Activated T-cell treated with anti-CD3 and anti-CD28 coated beads, Interleukin-2, amount 50 U/mL, for 4 hours (primary cell): ENCODE measurements at regions not wholly inside any gene's neighbourhood (a gene's known extent, or its start where the extent isn't known, plus 50 kb on each side); places are given as distances from the start of the nearest gene placed in this dataset.

ENCODE experiments used
- ATAC-seq, 2 donors: fragments of 200-7000 bp; cut with Tn5 transposase; one replicate each; pipeline ENCODE4 v1.10.0; 2021
- DNase-seq: peaks from one replicate; pipeline ENCODE4 v3.0.0-alpha.2; 2020
- H3K27me3 Mint-ChIP-seq: one replicate; pipeline ENCODE4 v1.8.0; 2021; ENCODE audit warnings: low read depth, mixed read lengths
- H3K36me3 Mint-ChIP-seq: one replicate; pipeline ENCODE4 v1.8.0; 2022; ENCODE audit warnings: mixed read lengths; ENCODE audit not compliant: insufficient read depth
- H3K4me1 Mint-ChIP-seq: one replicate; pipeline ENCODE4 v1.8.0; 2021; ENCODE audit warnings: low read depth, mixed read lengths
- H3K4me3 Mint-ChIP-seq: one replicate; pipeline ENCODE4 v1.8.0; 2021; ENCODE audit warnings: mild to moderate bottlenecking, moderate library complexity, mixed read lengths
- H3K9me3 Mint-ChIP-seq: one replicate; pipeline ENCODE4 v1.8.0; 2021; ENCODE audit warnings: mixed read lengths

GRCh38 chrX:68896581-68896980 is 67.8 kb downstream of the EFNB1 start:
- no peaks in the 10 kb centered on the region for H3K9me3 Mint-ChIP-seq
- no peaks in the 10 kb centered on the region for H3K27me3 Mint-ChIP-seq
- DNase-seq (no peak), ATAC-seq (no peak)
- H3K36me3 Mint-ChIP-seq = no peaks in the 10 kb centered on the region
- H3K4me1 Mint-ChIP-seq = peaks cover 5% of the 10 kb centered on the region
- H3K4me3 Mint-ChIP-seq = no peak overlapping the region

- peaks cover 5% of the 10 kb centered on the region for H3K4me1 Mint-ChIP-seq
- no peak for ATAC-seq
- no peak overlapping the region for H3K4me3 Mint-ChIP-seq
- no peaks in the 10 kb centered on the region for H3K36me3 Mint-ChIP-seq
- no peaks in the 10 kb centered on the region for H3K27me3 Mint-ChIP-seq
- no peaks in the 10 kb centered on the region for H3K9me3 Mint-ChIP-seq
- no peak for DNase-seq
Observed at GRCh38 chrX:68895778-68896177, 67.0 kb downstream of the EFNB1 start.

- peaks cover 5% of the 10 kb centered on the region for H3K4me1 Mint-ChIP-seq
- no peaks in the 10 kb centered on the region for H3K9me3 Mint-ChIP-seq
- ATAC-seq (no peak), DNase-seq (no peak)
- no peaks in the 10 kb centered on the region for H3K36me3 Mint-ChIP-seq
- no peak overlapping the region for H3K4me3 Mint-ChIP-seq
- no peaks in the 10 kb centered on the region for H3K27me3 Mint-ChIP-seq
Observed at GRCh38 chrX:68895341-68895755, 66.5 kb downstream of the EFNB1 start.

- DNase-seq (no peak), ATAC-seq (peak; percentile 68 to 73)
- peaks cover 5% of the 10 kb centered on the region for H3K4me1 Mint-ChIP-seq
- no peaks in the 10 kb centered on the region for H3K9me3 Mint-ChIP-seq
- no peaks in the 10 kb centered on the region for H3K36me3 Mint-ChIP-seq
- H3K27me3 Mint-ChIP-seq = no peaks in the 10 kb centered on the region
- peak overlapping the region; percentile 56 for H3K4me3 Mint-ChIP-seq
Observed at GRCh38 chrX:68894513-68895340, 65.9 kb downstream of the EFNB1 start.

- ATAC-seq (peak in 1 of 2 donors; percentile 13), DNase-seq (no peak)
- Mint-ChIP-seq H3K4me1 (peaks cover 5% of the 10 kb centered on the region), H3K36me3 (no peaks in the 10 kb centered on the region), H3K27me3 (no peaks in the 10 kb centered on the region), H3K9me3 (no peaks in the 10 kb centered on the region), H3K4me3 (no peak overlapping the region)
Observed at GRCh38 chrX:68894142-68894512, 65.3 kb downstream of the EFNB1 start.

GRCh38 chrX:68892651-68893050 is 63.8 kb downstream of the EFNB1 start:
- Mint-ChIP-seq H3K4me1 (peaks cover 5% of the 10 kb centered on the region), H3K36me3 (no peaks in the 10 kb centered on the region), H3K9me3 (no peaks in the 10 kb centered on the region), H3K4me3 (no peak overlapping the region), H3K27me3 (no peaks in the 10 kb centered on the region)
- no peak for ATAC-seq
- no peak for DNase-seq

- ATAC-seq (no peak), DNase-seq (no peak)
- no peaks in the 10 kb centered on the region for H3K9me3 Mint-ChIP-seq
- no peak overlapping the region for H3K4me3 Mint-ChIP-seq
- H3K27me3 Mint-ChIP-seq = no peaks in the 10 kb centered on the region
- no peaks in the 10 kb centered on the region for H3K36me3 Mint-ChIP-seq
- H3K4me1 Mint-ChIP-seq = peaks cover 5% of the 10 kb centered on the region
Observed at GRCh38 chrX:68892134-68892533, 63.3 kb downstream of the EFNB1 start.
